GM06990 (cell line): ENCODE measurements at regions not wholly inside any gene's neighbourhood (a gene's known extent, or its start where the extent isn't known, plus 50 kb on each side); places are given as distances from the start of the nearest gene placed in this dataset.

Experiments
- DNase-seq: peaks from one replicate; pipeline ENCODE4 v3.0.0-alpha.2; 2011; ENCODE audit not compliant: insufficient read length; ENCODE audit errors: extremely low read depth
- H3K27me3 ChIP-seq: replicated peaks from 2 replicates; pipeline ENCODE4 v1.6.0; 2011; ENCODE audit warnings: low read length; ENCODE audit not compliant: control insufficient read depth, insufficient read depth
- H3K36me3 ChIP-seq: 2 replicates; pipeline ENCODE4 v1.5.1; 2011; ENCODE audit warnings: low read length; ENCODE audit not compliant: control insufficient read depth, insufficient read depth
- H3K4me3 ChIP-seq: replicated peaks from 2 replicates; pipeline ENCODE4 v1.5.1; 2011; ENCODE audit warnings: low read depth, mild to moderate bottlenecking, control low read depth, low read length
- TF ChIP-seq, protein P1 (sequence below): IDR thresholded peaks from 2 replicates; pipeline ENCODE4 v1.5.1; 2011; ENCODE audit warnings: low read length, control low read depth, mild to moderate bottlenecking, inconsistent platforms; ENCODE audit not compliant: insufficient read depth, poor library complexity, severe bottlenecking

DNA sequence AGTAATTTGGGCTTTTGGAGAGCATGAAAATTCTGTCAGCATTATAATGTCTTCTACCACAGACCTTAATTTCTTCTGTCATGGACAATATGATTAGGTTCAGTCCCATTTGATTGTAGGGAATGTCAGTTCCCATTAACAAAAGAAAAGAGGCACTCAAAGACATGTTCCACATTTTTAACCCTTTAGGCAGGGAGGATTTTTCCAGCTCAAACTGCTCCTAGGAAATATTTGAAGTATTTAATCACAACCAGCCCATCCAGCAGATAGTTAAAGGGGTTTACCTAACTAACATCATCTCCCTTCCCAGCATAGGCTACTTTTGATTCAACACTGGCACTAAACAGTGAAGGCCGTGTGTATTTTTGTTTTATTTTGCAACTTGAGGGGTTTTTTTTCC, 256.0 kb downstream of the DHX15 start:
- H3K4me3 ChIP-seq, result no peak overlapping the region

DNA sequence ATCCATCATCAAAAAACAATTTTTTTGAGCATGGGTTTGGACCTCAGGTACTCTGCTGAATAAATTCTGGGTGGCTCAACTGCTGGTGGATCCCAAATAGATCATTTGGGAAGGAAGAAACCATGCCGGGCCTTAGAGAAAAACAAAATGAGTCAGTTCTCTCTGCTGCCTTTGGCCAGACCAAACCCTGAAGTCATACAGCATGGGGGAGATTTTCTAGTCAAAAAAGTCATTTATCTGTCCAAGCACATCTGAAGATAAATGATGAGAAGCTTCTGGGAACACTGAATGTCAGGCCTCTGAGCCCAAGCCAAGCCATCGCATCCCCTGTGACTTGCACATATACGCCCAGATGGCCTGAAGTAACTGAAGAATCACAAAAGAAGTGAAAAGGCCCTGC, 261.4 kb downstream of the DHX15 start:
- no peak overlapping the region for H3K4me3 ChIP-seq
- TF ChIP-seq, protein P1, sequence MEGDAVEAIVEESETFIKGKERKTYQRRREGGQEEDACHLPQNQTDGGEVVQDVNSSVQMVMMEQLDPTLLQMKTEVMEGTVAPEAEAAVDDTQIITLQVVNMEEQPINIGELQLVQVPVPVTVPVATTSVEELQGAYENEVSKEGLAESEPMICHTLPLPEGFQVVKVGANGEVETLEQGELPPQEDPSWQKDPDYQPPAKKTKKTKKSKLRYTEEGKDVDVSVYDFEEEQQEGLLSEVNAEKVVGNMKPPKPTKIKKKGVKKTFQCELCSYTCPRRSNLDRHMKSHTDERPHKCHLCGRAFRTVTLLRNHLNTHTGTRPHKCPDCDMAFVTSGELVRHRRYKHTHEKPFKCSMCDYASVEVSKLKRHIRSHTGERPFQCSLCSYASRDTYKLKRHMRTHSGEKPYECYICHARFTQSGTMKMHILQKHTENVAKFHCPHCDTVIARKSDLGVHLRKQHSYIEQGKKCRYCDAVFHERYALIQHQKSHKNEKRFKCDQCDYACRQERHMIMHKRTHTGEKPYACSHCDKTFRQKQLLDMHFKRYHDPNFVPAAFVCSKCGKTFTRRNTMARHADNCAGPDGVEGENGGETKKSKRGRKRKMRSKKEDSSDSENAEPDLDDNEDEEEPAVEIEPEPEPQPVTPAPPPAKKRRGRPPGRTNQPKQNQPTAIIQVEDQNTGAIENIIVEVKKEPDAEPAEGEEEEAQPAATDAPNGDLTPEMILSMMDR, result no peak
- DNase-seq, result no peak

More for the DNA sequence above, 256.0 kb downstream of the DHX15 start:
- Histone ChIP-seq H3K27me3 (no peaks in the 10 kb centered on the region), H3K36me3 (no peaks in the 10 kb centered on the region)
- TF ChIP-seq, protein P1, result no peak
- DNase-seq, result no peak

DNA sequence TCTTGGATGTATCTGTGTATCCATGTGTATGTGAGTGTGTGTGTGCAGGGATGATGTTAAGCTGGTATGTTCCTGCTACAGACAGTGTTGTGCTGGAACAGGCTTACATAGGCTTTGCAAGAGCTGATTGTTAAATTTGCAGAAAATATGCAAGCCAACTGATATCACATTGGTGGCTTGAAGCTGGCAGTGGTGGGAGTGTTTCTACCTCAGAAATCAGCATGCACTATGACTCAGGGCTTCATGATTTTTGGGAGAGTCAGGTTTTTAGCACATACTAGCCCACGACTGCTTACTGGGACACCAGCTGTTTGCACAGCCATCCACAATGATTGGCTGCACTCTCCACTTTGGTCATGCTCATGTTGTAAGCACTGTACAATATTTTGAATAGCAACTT, 261.8 kb downstream of the DHX15 start:
- H3K4me3 ChIP-seq, result no peak overlapping the region
- no peak for DNase-seq
- TF ChIP-seq, protein P1, result no peak
- no peaks in the 10 kb centered on the region for H3K27me3 ChIP-seq
- no peaks in the 10 kb centered on the region for H3K36me3 ChIP-seq

More for the DNA sequence above, 261.4 kb downstream of the DHX15 start:
- Histone ChIP-seq H3K36me3 (no peaks in the 10 kb centered on the region), H3K27me3 (no peaks in the 10 kb centered on the region)

DNA sequence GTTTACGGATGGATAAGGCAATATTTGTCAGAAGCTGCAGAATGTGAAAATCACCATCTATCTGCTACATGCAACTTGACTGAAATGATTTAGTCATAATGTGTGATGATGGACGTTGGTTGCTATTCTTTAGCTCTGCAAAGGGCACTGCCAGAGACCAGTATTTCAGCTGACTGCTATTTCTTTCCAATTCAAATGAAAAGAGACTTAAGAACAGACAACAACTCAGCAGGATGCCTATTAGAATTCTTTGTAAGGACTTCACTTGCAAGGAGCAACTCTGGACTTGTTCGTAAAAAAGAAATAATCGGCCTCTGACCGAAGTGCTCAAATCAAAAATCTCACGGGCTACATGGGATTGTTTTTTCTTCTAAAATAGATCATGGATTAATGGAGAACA, 262.7 kb downstream of the DHX15 start:
- TF ChIP-seq, protein P1, result no peak
- Histone ChIP-seq H3K27me3 (no peaks in the 10 kb centered on the region), H3K4me3 (no peak overlapping the region), H3K36me3 (no peaks in the 10 kb centered on the region)
- DNase-seq, result no peak

DNA sequence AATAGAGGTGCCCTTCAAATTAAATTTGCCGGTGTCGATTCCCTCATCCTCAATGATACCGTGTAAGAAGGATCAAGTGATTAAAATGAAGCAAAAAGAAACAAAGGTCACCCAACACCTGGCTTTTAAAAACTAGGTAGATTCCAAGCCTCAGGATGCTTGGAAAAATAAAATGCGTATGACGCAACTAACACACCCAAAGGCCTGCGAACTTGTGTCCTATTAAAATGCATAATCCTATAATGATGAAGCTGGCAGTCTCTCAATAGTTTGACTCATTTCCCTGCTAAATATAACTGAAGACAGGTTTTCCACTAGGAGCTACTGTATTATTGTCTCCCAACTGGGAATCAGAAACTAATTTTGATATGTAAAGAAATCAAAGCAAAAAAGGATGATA, 263.2 kb downstream of the DHX15 start:
- H3K36me3 ChIP-seq, result no peaks in the 10 kb centered on the region
- TF ChIP-seq, protein P1, result no peak
- no peak for DNase-seq
- no peaks in the 10 kb centered on the region for H3K27me3 ChIP-seq
- no peak overlapping the region for H3K4me3 ChIP-seq

DNA sequence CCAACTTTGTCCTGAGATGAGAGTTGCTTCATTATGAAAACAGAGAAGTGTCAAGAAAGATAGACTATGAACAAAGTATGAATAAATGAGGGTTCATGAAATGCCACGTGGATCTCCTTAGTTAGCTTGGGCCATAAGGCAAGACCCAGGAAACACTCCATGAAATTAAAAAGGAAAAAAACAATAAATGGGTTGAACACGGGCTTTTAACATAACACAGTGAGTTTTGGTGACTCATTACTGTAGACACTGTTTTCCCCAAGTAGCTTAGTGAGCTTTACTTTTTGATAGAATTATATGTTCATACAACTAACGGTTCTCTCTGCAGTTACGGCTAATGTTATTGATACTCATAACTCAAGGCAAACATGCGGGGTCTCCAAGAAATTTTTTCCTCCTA, 265.0 kb downstream of the DHX15 start:
- H3K36me3 ChIP-seq, result no peaks in the 10 kb centered on the region
- no peak overlapping the region for H3K4me3 ChIP-seq
- TF ChIP-seq, protein P1, result no peak
- no peak for DNase-seq
- no peaks in the 10 kb centered on the region for H3K27me3 ChIP-seq
